ENCODE measurements at regions not wholly inside any gene's neighbourhood (a gene's known extent, or its start where the extent isn't known, plus 50 kb on each side); places are given as distances from the start of the nearest gene placed in this dataset.

GRCh38 chr5:142397178-142397577, 72.4 kb upstream of the SPRY4 start:
- no peak for DNase-seq (ENCODE audit: low read depth)
- TF ChIP-seq, protein P1, sequence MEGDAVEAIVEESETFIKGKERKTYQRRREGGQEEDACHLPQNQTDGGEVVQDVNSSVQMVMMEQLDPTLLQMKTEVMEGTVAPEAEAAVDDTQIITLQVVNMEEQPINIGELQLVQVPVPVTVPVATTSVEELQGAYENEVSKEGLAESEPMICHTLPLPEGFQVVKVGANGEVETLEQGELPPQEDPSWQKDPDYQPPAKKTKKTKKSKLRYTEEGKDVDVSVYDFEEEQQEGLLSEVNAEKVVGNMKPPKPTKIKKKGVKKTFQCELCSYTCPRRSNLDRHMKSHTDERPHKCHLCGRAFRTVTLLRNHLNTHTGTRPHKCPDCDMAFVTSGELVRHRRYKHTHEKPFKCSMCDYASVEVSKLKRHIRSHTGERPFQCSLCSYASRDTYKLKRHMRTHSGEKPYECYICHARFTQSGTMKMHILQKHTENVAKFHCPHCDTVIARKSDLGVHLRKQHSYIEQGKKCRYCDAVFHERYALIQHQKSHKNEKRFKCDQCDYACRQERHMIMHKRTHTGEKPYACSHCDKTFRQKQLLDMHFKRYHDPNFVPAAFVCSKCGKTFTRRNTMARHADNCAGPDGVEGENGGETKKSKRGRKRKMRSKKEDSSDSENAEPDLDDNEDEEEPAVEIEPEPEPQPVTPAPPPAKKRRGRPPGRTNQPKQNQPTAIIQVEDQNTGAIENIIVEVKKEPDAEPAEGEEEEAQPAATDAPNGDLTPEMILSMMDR (IDR thresholded peaks at IDR 0.05; ENCODE audit: insufficient read depth, low read length, poor library complexity, severe bottlenecking), result no peak

DNA sequence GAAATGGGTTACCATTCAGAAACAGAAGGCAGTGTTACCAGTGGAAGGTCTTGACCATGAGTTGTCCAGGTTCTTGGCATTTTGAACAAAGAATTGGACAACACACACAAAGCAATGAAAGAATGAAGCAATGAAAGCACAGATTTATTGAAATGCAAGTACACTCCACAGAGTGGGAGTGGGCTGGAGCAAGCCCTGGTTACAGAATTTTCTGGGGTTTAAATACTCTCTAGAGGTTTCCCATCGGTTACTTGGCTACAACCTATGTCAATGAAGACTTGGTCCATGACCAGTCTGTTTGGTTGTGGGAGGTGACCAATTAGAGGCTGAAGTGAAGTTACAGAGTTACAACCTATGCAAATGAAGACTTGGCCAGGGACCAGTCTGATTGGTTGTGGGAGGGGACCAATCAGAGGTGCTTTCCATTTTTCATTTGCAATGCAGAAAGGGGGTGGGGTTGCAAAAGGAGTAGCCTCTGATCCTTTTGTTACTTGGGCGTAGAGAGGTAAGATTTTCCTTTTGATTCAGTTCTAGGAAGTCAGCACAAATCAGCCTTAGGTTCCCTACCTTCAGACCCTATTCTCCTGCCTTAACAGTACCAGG, 71.7 kb upstream of the SPRY4 start:
- TF ChIP-seq, protein P1 (IDR thresholded peaks at IDR 0.05; ENCODE audit: insufficient read depth, low read length, poor library complexity, severe bottlenecking), result no peak
- Histone ChIP-seq H3K4me3 (ENCODE audit: low read depth, low read length) (no peak overlapping the region), H3K36me3 (ENCODE audit: control insufficient read depth, insufficient read depth, low read length) (no peaks in the 10 kb centered on the region), H3K27me3 (ENCODE audit: control insufficient read depth, insufficient read depth, low read length) (no peaks in the 10 kb centered on the region)
- DNase-seq (ENCODE audit: low read depth), result no peak

More at GRCh38 chr5:142397178-142397577, 72.4 kb upstream of the SPRY4 start:
- H3K36me3 ChIP-seq (ENCODE audit: control insufficient read depth, insufficient read depth, low read length), result no peaks in the 10 kb centered on the region
- H3K4me3 ChIP-seq (ENCODE audit: low read depth, low read length), result no peak overlapping the region
- no peaks in the 10 kb centered on the region for H3K27me3 ChIP-seq (ENCODE audit: control insufficient read depth, insufficient read depth, low read length)

DNA sequence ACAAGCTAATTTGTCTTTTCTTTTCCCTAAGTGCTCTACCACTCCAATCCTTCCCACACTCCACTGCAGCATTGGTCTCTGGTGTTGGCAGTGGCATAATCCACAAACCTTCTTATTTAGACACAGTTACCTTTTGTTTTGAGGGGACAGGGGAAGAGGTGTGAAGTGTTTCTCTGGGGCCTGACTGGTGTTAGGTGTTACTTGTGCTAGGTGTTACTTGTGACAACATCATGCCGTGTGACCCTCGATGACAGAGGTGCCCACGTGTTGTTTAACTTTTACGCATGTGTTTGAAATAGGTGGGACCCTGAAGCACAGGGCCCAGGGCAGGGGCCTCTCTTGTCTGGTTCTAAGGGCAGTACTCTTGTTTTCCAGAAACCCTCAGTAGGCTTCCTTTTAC, 70.5 kb upstream of the SPRY4 start:
- H3K36me3 ChIP-seq (ENCODE audit: control insufficient read depth, insufficient read depth, low read length), result no peaks in the 10 kb centered on the region
- H3K4me3 ChIP-seq (ENCODE audit: low read depth, low read length), result no peak overlapping the region
- H3K27me3 ChIP-seq (ENCODE audit: control insufficient read depth, insufficient read depth, low read length), result no peaks in the 10 kb centered on the region
- DNase-seq (ENCODE audit: low read depth), result no peak
- TF ChIP-seq, protein P1 (IDR thresholded peaks at IDR 0.05; ENCODE audit: insufficient read depth, low read length, poor library complexity, severe bottlenecking), result no peak

- no peak overlapping the region for H3K4me3 ChIP-seq (ENCODE audit: low read depth, low read length)
- DNase-seq (ENCODE audit: low read depth), result no peak
- TF ChIP-seq, protein P1 (IDR thresholded peaks at IDR 0.05; ENCODE audit: insufficient read depth, low read length, poor library complexity, severe bottlenecking), result no peak
- H3K36me3 ChIP-seq (ENCODE audit: control insufficient read depth, insufficient read depth, low read length), result no peaks in the 10 kb centered on the region
- H3K27me3 ChIP-seq (ENCODE audit: control insufficient read depth, insufficient read depth, low read length), result no peaks in the 10 kb centered on the region
Measured at GRCh38 chr5:142391058-142391845, 66.4 kb upstream of the SPRY4 start.

- no peak overlapping the region for H3K4me3 ChIP-seq (ENCODE audit: low read depth, low read length)
- no peaks in the 10 kb centered on the region for H3K27me3 ChIP-seq (ENCODE audit: control insufficient read depth, insufficient read depth, low read length)
- H3K36me3 ChIP-seq (ENCODE audit: control insufficient read depth, insufficient read depth, low read length), result no peaks in the 10 kb centered on the region
- TF ChIP-seq, protein P1 (IDR thresholded peaks at IDR 0.05; ENCODE audit: insufficient read depth, low read length, poor library complexity, severe bottlenecking), result no peak
- no peak for DNase-seq (ENCODE audit: low read depth)
Measured at GRCh38 chr5:142390334-142390733, 65.5 kb upstream of the SPRY4 start.

Data from kidney epithelial cell (primary cell).